ENCODE measurements at regions not wholly inside any gene's neighbourhood (a gene's known extent, or its start where the extent isn't known, plus 50 kb on each side); places are given as distances from the start of the nearest gene placed in this dataset.

DNA sequence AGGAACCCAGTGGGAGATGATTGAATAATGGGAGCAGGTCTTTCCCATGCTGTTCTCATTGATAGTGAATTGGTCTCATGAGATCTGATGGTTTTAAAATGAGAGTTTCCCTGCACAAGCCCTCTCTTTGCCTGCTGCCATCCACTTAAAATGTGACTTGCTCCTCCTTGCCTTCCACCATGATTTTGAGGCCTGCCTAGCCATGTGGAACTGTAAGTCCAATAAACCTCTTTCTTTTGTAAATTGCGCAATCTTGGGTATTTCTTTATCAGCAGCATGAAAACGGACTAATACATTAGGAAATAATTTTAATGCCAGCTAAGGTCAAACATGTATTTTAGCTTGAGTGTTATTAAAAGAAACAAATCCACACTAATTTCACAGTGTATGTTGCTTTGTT lies 517.6 kb upstream of the ALCAM start:
- no peak for DNase-seq (ENCODE audit: low read depth)

- DNase-seq (ENCODE audit: low read depth): no peak
Observed at GRCh38 chr3:104854468-104854867, 512.2 kb upstream of the ALCAM start.

DNA sequence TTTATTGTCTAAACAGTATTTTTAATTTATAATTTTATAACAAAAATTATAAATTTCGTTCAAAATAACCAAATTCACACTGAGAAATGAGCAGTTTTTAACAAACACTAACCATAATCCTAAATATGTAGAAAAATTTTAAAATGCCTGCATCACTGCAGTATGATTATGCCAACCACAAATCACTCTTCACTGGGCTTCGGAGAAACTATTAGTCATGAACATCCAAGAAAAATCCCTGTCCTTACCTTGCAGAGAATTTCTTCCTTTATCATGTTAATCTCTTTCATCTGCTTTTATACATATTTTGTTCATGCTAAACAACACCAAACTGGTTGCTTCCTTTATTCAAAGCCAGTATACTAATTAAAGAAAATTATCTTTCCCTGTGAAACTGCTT lies 511.0 kb upstream of the ALCAM start:
- no peak for DNase-seq (ENCODE audit: low read depth)

DNA sequence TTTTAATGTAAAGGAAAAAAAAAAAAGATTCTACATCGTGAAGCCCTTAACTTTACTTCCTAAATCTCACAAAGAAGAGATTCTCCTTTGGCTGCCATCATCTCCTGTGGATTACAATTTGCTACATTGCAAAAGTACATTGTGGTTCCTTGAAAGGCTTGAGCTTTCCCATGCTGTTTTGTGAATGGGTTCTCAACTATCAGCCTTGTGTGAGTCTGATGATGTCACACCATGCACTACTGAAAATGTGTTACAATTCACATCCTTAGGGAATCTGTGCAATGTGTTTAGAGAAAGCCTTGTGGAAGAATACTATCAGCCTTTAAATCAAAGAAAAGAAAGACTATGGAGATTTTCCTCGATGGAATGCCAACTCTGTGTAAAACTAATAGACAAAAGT lies 510.0 kb upstream of the ALCAM start:
- DNase-seq (ENCODE audit: low read depth): no peak

DNA sequence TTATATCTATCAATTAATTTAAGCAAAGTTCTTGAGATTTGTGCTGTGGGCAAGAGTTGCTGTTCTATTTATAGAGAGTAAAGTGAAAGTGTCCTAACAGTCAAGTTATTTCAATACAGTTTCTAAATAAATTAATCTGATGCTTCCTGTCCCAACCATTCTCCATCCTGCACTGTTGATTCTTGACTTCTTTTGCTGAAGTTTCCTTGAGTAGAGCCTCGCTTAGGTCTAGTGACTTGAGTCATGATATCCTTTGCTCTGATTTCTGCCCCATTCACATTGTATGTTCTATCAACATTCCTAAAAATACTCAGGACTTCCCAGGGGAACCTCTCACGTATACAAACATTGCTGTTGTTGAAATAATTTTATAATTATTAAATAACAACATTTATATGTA lies 498.4 kb upstream of the ALCAM start:
- no peak for DNase-seq (ENCODE audit: low read depth)

- no peak for DNase-seq (ENCODE audit: low read depth)
Observed at GRCh38 chr3:104870276-104870675, 496.4 kb upstream of the ALCAM start.

DNA sequence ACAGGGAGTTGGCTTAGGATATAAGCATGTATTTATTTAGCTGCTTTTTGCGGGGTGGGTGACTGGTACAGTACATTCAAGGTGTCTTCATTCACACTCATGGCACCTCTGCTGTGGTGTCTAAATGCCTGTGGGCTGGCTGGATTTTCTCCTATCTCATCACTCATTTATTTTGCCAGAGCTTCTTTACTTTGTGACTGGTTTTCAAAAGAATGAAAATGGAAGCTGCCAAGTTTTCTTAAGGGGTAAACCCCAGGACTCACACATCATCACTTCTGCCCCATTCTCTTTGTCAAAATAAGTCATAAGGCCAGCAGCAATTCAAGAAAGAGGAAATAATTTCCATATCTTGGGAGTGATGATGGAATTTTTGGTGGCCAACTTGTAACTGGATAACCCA lies 493.4 kb upstream of the ALCAM start:
- no peak for DNase-seq (ENCODE audit: low read depth)

DNA sequence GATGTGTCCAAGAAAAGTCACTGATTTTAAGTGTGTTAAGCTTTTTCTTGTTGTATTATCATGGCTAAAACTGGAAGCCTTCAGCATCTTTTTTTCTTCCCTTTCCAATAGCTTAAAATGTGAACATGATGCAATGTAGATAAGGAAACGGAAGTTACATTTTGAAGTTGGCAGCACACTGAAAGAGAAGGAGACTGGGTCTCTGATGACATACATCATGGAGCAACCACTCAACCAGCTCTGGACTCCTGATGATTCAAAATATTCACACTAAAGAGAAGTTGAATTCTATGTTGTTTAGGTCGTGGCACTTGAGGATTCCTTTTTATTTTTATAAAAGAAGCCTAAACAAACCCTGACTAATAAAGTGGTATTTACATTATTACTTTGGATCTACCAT lies 488.3 kb upstream of the ALCAM start:
- no peak for DNase-seq (ENCODE audit: low read depth)

- DNase-seq (ENCODE audit: low read depth): no peak
Observed at GRCh38 chr3:104879919-104880318, 486.8 kb upstream of the ALCAM start.

- DNase-seq (ENCODE audit: low read depth): no peak
Observed at GRCh38 chr3:104885214-104885814, 481.4 kb upstream of the ALCAM start.

DNA sequence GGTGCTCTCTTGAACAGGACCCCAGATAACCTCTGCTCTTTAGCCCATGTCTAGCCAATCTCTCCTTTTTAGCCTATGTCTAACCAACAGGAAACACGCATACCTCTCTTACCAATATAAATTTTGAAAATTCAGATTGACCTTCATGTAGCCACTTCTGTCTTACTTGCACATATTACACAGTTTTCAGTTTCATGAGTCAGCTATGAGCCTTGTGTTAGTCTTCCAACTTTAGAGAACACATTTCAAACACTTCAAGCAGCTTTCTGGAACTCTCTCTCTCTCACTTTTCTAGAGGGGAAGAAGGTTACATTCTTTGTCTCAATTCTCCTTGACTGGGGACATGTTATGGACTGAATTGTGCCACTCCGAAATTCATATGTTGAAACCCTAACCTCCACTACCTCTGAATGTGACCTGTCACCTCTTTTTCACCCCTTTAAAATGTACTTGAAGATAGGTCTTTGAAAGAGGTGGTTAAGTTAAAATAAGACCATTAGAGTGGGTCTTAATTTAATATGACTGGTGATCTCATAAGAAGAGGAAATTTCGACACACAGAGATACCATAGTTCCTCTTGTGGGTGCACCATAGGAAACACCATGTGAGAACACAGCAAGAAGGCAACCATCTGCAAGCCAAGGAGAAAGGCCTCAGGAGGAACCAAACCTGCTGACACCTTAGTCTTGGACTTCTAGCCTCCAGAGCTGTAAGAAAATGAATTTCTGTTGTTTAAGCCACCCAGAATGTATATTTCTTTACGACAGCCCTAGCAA lies 480.3 kb upstream of the ALCAM start:
- DNase-seq (ENCODE audit: low read depth): no peak

DNA sequence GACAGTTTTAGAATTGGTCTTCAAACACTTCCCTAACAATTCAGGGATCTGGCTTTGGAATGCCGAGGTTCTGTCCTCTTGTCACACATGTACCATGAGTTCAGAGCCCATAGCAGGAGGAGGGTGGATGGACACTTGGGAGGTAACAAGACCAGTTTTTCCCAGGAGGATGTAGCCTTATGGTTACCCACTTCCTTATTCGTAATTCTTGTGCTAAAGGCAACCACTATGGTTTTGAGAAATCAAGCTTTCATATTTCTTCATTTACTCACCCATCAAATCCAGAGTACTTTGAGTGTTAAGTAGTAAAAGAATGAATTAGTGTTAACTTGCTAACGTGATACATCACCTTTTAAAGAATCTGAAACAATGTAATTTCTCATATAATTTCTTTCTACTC lies 479.6 kb upstream of the ALCAM start:
- DNase-seq (ENCODE audit: low read depth): no peak

DNA sequence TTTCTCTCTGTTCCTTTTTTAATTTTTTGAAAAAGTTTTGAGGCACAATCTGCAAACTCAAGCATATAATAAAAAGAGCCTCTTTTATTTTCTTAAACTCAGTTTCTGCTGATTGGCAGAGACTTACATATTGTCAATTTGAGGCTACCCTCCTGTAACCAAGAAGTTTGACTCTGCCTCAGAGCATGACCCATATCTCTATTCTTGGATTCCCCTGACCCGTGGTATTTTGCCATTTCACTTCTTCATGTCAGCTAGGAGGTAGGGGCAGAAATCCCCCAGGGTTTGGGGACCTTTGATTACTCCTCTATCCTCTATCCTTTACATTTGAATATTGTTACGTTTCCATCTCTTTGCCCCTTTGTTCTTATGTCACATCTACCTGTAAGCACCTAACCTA lies 479.1 kb upstream of the ALCAM start:
- no peak for DNase-seq (ENCODE audit: low read depth)

DNA sequence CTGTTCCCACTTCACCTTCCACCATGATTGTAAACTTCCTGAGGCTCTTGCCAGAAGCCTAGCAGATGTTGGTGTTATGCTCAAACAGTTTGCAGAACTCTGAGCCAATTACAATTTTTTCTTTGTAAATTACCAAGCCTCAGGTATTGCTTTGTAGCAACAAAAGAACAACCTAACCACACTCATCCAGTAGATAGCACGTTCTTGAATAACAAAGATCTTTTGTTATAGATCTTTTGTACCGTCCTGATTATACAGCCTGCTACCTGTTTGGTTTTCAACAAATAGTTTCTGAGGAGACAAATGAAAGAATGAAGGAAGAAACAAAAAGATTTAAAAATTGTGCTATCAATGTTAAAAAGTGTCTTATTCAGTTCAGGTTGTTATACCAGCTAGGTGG lies 474.7 kb upstream of the ALCAM start:
- no peak for DNase-seq (ENCODE audit: low read depth)

DNA sequence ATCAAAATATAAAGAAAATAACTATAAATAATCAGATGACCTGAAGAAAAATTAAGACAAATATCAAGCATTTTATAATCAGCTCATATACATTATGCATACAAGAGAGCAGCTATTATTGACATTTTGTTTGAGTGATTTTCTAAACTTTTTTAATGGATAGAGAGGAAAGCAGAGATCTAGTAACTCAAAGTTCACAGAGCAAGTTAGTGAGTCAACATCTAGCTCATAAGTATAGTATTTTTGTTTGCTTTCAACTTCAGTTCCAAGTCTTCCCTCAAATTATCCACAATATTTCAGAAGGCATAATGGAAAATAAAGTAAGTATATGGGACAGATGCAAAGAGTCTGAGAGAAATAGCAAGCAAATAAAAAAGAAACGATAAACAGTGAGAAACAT lies 470.1 kb upstream of the ALCAM start:
- no peak for DNase-seq (ENCODE audit: low read depth)

- DNase-seq (ENCODE audit: low read depth): no peak
Observed at GRCh38 chr3:104901396-104901795, 465.3 kb upstream of the ALCAM start.

DNA sequence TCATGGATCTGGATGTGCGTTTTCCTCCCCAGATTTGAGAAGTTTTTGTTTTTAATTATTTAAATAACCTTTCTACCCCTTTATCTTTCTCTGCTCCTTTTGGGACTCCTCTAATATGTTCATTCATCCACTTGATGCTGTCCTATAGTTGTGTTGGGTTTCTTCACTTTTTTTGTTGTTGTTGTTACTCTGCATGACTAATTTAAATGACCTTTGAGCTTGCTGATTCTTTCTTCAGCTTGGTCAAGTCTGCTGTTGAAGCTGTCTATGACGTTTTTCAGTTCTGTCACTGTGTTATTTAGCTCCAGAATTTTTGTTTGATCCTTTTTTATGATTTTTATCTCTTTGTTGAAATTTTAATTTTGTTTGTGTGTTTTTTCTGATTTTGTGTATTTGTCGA lies 463.6 kb upstream of the ALCAM start:
- DNase-seq (ENCODE audit: low read depth): no peak

- DNase-seq (ENCODE audit: low read depth): no peak
Observed at GRCh38 chr3:104906001-104906639, 460.6 kb upstream of the ALCAM start.

- DNase-seq (ENCODE audit: low read depth): no peak
Observed at GRCh38 chr3:104907507-104907906, 459.2 kb upstream of the ALCAM start.

GRCh38 chr3:104908761-104909160 lies 457.9 kb upstream of the ALCAM start:
- DNase-seq (ENCODE audit: low read depth): no peak

DNA sequence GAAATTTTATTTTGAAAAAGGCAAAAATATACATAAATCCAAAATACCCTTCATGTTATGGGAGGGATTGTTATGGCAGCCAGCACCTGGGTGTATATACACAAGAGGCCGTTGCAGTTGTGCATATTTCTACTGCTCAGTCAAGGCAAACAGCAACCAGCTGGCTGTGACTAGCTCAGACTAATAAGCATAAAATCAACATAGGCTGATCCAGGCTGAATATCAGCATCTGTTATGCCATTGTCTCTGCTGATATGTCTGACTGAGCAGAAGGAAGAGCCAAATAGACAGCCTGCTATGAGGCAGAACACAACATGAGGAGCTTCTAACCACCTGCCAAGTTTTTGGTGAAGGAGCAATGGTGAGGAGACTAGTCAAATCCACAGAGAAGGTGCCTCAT lies 457.5 kb upstream of the ALCAM start:
- DNase-seq (ENCODE audit: low read depth): no peak

GRCh38 chr3:104909721-104910120 lies 457.0 kb upstream of the ALCAM start:
- DNase-seq (ENCODE audit: low read depth): no peak

DNA sequence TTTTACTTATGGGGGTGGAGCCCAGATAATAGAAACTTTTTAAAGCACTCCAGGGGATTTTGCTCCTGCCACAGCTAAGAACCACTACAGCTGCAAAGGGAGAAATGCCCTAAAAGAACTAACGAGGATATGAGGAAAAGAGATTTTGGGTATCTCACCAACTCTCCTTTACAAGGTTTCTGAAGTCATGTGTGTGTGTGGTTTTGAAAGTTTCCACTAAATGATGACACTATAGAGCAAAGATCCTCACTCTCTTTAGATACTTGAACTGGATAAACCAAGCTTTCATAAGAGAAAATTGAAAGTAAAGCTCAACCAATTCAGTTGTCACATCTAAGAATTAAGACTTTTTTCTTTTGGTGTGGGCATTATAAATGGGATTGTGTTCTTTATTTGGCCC lies 455.3 kb upstream of the ALCAM start:
- DNase-seq (ENCODE audit: low read depth): no peak

- DNase-seq (ENCODE audit: low read depth): no peak
Observed at GRCh38 chr3:104916971-104917370, 449.7 kb upstream of the ALCAM start.
